NOMO-1 treated with dmso at 0.1 percent for 144 hours (cell line): ENCODE measurements at regions not wholly inside any gene's neighbourhood (a gene's known extent, or its start where the extent isn't known, plus 50 kb on each side); places are given as distances from the start of the nearest gene placed in this dataset.

ENCODE experiments used
- DNase-seq: peaks from one replicate; lab custom pipeline; 2025; ENCODE audit not compliant: unreplicated experiment; lab: John Stamatoyannopoulos, UW

GRCh38 chr1:90208949-90209348 is 214.0 kb downstream of the ZNF326 start:
- DNase-seq = no peak

GRCh38 chr1:90206260-90206659 is 211.3 kb downstream of the ZNF326 start:
- DNase-seq = no peak

DNA sequence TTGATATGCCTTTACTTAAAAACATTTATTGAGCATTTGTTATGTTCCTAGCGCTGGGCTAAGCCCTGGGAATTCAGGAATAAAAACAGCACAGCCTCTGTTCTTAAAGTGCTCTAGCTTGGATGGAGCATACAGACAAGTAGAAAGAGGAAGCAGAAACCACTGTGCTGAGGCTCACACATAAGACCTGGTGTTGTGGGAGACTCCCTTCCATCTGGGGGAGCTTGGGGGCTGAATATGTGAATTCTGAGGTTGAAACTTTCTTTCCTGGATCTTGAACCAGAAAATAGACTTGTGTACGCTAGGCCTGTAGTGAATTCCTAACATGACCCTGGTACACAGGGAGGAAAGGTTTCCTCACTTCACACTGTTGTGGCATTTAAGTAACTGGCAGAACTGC is 209.9 kb downstream of the ZNF326 start:
- DNase-seq = no peak

DNA sequence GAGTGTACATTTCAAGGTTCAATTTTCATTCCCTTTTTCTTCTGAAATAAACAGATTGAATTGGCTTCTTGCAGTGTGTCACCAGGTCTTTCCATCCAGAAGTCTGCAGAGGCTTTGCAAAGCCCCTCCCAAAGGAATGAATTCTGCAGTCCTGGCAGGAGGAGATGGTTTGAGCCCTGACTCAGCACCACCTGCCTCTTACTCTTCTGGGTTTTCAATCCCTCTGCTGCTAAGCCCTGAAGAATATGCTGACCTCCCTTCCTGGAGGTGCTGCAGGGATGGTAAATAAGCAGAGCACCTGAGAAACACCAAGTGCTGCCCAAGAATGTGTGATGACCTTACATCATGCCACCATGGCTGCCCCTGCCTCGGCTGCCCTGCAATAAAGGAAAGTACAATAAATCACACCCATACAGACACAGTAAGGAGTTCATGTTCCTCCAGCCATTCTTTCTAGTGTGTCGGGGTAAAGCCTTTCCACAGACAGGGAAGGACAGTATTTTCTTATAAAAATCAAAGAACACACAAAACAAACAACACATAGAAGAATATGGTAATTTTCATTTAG is 209.2 kb downstream of the ZNF326 start:
- DNase-seq = no peak

- DNase-seq = no peak
Measured at GRCh38 chr1:90201467-90202358, 206.8 kb downstream of the ZNF326 start.

GRCh38 chr1:90200646-90201205 is 205.8 kb downstream of the ZNF326 start:
- DNase-seq = no peak

DNA sequence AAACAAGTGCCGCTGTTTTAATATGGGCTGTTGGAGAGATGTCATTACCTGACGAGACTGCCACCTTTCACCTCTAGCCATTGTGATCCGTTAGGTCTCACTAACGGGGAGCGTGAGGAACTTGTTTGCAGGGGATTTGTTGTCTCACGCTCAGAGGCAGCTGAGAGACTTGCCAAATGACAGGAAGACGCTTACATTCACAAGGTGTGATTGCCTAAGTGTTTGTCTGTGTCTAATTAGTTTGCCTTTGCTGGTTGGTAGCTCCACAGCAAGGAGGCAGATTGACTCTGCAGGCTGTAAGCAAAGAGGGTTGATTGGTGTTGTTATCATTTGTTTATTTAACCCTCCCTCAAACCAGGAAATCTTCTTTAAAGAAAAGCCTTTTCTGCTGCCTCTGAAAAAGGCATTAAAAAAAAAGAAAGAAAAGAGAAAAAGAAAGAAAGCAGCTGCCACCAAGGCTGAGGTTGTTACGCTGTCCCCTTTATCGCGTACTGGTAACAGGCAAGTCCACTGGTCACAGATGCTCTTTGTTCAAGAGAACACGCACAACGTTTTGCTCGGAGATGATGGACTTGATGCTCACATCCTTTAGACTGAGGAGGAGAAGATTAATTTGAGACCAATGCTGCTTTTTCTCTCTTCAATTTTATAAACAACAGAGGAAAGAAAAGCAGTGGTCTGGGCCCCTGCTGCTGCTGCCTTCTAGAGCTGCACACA is 203.9 kb downstream of the ZNF326 start:
- DNase-seq = no peak

DNA sequence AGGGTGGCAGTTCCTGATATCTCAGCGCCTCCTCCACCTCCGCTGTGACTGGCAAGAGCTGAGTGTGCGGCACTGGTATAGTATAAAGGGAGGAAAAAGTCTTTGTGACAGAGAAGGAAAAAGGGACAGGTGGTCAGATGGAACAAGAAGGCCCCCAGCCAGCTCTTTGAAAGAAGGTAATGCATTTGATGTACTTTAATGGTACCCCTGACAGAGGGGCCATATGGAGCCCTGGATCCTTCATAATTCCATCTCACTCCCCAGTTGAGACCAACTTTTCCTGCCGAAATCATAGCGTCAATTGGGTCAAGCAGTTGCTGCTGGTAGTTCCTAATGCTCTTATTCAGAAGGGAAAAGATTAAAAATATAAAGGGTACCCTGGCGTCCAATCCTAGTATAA is 198.2 kb downstream of the ZNF326 start:
- no peak for DNase-seq

GRCh38 chr1:90192408-90192807 is 197.5 kb downstream of the ZNF326 start:
- no peak for DNase-seq

GRCh38 chr1:90190523-90190922 is 195.6 kb downstream of the ZNF326 start:
- no peak for DNase-seq

GRCh38 chr1:90189889-90190288 is 195.0 kb downstream of the ZNF326 start:
- DNase-seq = no peak

GRCh38 chr1:90187323-90187585 is 192.3 kb downstream of the ZNF326 start:
- no peak for DNase-seq

DNA sequence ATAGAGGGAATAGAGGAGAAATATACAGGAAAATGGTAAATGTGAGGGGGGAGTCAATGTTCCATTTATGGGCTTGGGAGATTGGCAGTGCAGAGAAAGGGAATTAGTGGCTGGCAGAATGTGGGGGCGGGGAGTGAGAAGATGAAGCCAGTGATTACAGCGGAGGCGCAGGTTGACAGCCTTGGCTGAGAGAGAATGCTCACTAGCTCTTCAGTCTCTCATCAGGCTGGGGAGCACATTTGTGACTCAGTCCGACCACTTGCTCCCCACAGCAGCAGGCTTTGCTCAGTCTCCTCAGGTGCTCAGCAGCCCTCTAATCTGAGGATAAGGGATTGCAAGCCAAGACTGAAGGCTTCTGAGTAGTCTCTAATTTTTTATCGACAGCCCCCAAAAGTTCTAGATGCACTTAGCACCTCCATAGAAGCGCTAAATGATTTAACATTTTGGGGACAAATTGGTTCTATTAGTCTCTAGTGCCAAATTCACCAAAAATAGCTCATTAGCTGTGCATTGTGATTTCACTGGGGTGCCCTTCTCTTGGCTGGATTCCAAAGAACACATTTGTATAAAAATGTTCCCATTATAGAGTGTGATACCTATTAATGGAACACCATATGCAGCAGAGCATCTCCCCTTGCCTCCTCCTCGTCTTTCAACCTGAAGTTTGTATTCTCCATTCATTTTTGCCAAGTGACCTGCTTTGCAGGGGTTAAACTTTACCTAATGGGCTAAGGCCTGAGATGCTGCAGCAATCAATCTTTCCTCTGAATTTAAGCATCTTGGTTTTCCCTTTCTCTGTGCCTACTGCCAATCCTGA is 191.8 kb downstream of the ZNF326 start:
- DNase-seq = no peak

- DNase-seq = no peak
Measured at GRCh38 chr1:90176530-90176929, 181.6 kb downstream of the ZNF326 start.

- DNase-seq = no peak
Measured at GRCh38 chr1:90175490-90176167, 180.7 kb downstream of the ZNF326 start.

- DNase-seq = no peak
Measured at GRCh38 chr1:90174246-90174645, 179.3 kb downstream of the ZNF326 start.

DNA sequence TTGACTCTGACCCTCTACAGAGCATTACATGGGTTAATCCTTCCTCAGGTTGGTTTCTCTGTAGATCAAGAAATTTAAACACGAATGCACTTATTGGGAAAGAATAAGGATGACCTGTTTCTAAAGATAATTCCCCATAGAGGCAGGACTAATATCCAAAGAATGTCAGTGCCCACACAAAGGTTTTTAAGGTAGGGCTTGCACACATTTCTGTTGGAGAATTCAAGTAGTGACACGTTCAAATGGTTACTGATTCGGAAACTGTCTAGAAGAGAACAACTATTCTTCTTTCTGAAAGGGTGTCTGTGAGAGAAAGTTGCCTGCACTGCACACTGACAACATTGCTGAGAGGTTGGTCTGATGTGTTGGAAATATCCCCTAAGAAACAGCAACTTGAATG is 167.3 kb downstream of the ZNF326 start:
- no peak for DNase-seq

- DNase-seq = no peak
Measured at GRCh38 chr1:90161625-90162024, 166.7 kb downstream of the ZNF326 start.

GRCh38 chr1:90155721-90156487 is 161.0 kb downstream of the ZNF326 start:
- DNase-seq = no peak

DNA sequence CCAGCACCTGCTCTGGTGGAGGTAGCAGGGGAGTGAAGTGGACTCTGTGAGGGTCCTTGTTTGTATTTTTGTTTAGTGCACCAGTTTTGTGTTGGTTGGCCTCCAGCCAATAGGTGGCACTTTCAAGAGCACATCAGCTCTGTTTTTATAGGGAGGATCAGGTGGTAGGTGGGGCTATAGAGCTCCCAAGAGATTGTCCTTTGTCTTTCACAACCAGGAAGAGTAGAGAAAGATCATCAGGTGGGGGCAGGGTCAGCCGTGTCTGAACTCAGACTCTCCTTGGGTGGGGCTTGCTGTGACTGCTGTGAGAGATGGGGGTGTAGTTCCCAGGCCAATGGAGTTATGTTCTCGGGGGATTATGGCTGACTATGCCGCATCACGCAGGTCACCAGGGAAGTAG is 159.8 kb downstream of the ZNF326 start:
- no peak for DNase-seq
